Inferior parietal cortex (tissue), 1 donor: ENCODE measurements at regions not wholly inside any gene's neighbourhood (a gene's known extent, or its start where the extent isn't known, plus 50 kb on each side); places are given as distances from the start of the nearest gene placed in this dataset.
"Not testable (repeated sequence)": the region's sequence is repeated elsewhere in the genome, so short reads cannot be mapped to it uniquely, and the experiment has no call there.

Experiments used
- DNase-seq: peaks from one replicate; pipeline ENCODE4 v3.0.0-alpha.2; 2016; ENCODE audit errors: extremely low spot score

GRCh38 chr12:72723732-72724131 is 451.6 kb downstream of the TRHDE start:
- no peak for DNase-seq

- DNase-seq, result no peak
Measured at GRCh38 chr12:72729451-72730010, 457.4 kb downstream of the TRHDE start.

GRCh38 chr12:72734581-72734980 is 462.4 kb downstream of the TRHDE start:
- DNase-seq, result no peak

GRCh38 chr12:72738811-72739210 is 466.6 kb downstream of the TRHDE start:
- no peak for DNase-seq

GRCh38 chr12:72740064-72740463 is 467.9 kb downstream of the TRHDE start:
- DNase-seq, result no peak

- DNase-seq, result no peak
Measured at GRCh38 chr12:72742568-72742967, 470.4 kb downstream of the TRHDE start.

- DNase-seq, result no peak
Measured at GRCh38 chr12:72746048-72746447, 473.9 kb downstream of the TRHDE start.

- DNase-seq, result peak; percentile 26
Measured at GRCh38 chr12:72747111-72747849, 475.1 kb downstream of the TRHDE start.

GRCh38 chr12:72748971-72749370 is 476.8 kb downstream of the TRHDE start:
- DNase-seq, result no peak

- no peak for DNase-seq
Measured at GRCh38 chr12:72753571-72753970, 481.4 kb downstream of the TRHDE start.

GRCh38 chr12:72754026-72754425 is 481.9 kb downstream of the TRHDE start:
- not testable (repeated sequence) for DNase-seq

- no peak for DNase-seq
Measured at GRCh38 chr12:72766517-72766916, 494.3 kb downstream of the TRHDE start.

- no peak for DNase-seq
Measured at GRCh38 chr12:72774023-72774422, 501.9 kb downstream of the TRHDE start.

GRCh38 chr12:72777806-72778205 is 505.6 kb downstream of the TRHDE start:
- DNase-seq, result no peak

GRCh38 chr12:72790273-72790672 is 518.1 kb downstream of the TRHDE start:
- DNase-seq, result no peak

GRCh38 chr12:72792889-72793288 is 520.7 kb downstream of the TRHDE start:
- no peak for DNase-seq

- DNase-seq, result peak; percentile 17
Measured at GRCh38 chr12:72793796-72794195, 521.6 kb downstream of the TRHDE start.

GRCh38 chr12:72815421-72815820 is 543.3 kb downstream of the TRHDE start:
- no peak for DNase-seq

GRCh38 chr12:72828662-72829324 is 556.6 kb downstream of the TRHDE start:
- DNase-seq, result no peak

- no peak for DNase-seq
Measured at GRCh38 chr12:72829838-72830237, 557.7 kb downstream of the TRHDE start.

GRCh38 chr12:72832024-72832423 is 559.9 kb downstream of the TRHDE start:
- no peak for DNase-seq

GRCh38 chr12:72836194-72836593 is 564.0 kb downstream of the TRHDE start:
- no peak for DNase-seq

GRCh38 chr12:72839696-72840095 is 567.5 kb downstream of the TRHDE start:
- no peak for DNase-seq
